Activated T-helper 17 cell treated with anti-CD3 and anti-CD28 coated beads, Interleukin-2, amount 50 U/mL, for 72 hours (primary cell): ENCODE measurements at regions not wholly inside any gene's neighbourhood (a gene's known extent, or its start where the extent isn't known, plus 50 kb on each side); places are given as distances from the start of the nearest gene placed in this dataset.

ENCODE experiments used
- ATAC-seq: fragments of 150-1000 bp; cut with Tn5 transposase; replicated peaks from 2 replicates; pipeline ENCODE4 v1.10.0; 2021; ENCODE audit warnings: mild to moderate bottlenecking, moderate library complexity
- H3K27ac Mint-ChIP-seq: one replicate; pipeline ENCODE4 v1.8.0; 2022; ENCODE audit warnings: mixed read lengths
- H3K27me3 Mint-ChIP-seq: one replicate; pipeline ENCODE4 v1.8.0; 2022; ENCODE audit warnings: mixed read lengths
- H3K36me3 Mint-ChIP-seq: one replicate; pipeline ENCODE4 v1.8.0; 2022; ENCODE audit warnings: low read depth, mild to moderate bottlenecking, mixed read lengths
- H3K4me1 Mint-ChIP-seq: one replicate; pipeline ENCODE4 v1.8.0; 2022; ENCODE audit warnings: mixed read lengths
- H3K4me3 Mint-ChIP-seq: one replicate; pipeline ENCODE4 v1.8.0; 2022; ENCODE audit warnings: mild to moderate bottlenecking, mixed read lengths
- H3K9me3 Mint-ChIP-seq: one replicate; pipeline ENCODE4 v1.8.0; 2022; ENCODE audit warnings: mixed read lengths

GRCh38 chr9:107064378-107064777 lies 201.4 kb downstream of the ZNF462 start:
- Mint-ChIP-seq H3K36me3 (no peaks in the 10 kb centered on the region), H3K9me3 (no peaks in the 10 kb centered on the region), H3K4me1 (no peaks in the 10 kb centered on the region), H3K4me3 (no peak overlapping the region), H3K27me3 (peaks cover 5% of the 10 kb centered on the region), H3K27ac (no peak overlapping the region)
- ATAC-seq = no peak

GRCh38 chr9:107065549-107065948 lies 202.6 kb downstream of the ZNF462 start:
- no peaks in the 10 kb centered on the region for H3K4me1 Mint-ChIP-seq
- peaks cover 4% of the 10 kb centered on the region for H3K27me3 Mint-ChIP-seq
- no peak overlapping the region for H3K4me3 Mint-ChIP-seq
- H3K36me3 Mint-ChIP-seq = no peaks in the 10 kb centered on the region
- no peak for ATAC-seq
- H3K9me3 Mint-ChIP-seq = no peaks in the 10 kb centered on the region
- H3K27ac Mint-ChIP-seq = no peak overlapping the region

DNA sequence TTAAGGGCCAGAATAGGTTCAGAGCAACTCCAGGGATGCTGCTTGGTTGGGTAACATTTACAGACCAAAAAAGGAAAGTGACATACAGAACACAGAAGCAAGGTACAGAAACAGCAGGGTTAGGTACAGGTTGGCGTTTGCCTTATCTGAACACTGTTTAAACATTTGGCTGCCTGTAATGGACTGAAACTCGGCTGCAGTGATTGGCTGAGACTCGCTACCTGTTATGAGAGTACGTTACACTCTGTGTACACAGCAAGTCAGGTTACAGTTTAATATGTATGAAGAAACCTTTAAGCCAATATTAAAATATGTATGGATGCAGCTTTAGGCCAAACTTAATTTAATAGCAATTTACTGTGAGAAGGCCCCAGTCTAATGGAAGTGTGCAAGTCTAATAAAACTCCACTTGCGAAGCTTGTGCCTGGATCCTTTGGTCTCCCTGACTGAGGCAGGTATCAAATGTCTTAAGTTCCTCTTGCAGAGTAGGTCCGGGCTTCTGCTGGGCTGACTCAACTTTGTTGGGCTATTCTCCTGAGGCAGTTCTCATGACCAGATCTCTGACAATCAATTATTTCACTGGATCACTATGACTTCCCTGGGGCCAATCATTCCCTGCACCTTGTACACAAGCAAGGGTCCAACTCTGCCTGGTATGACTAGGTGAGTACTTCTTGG lies 204.9 kb downstream of the ZNF462 start:
- no peaks in the 10 kb centered on the region for H3K9me3 Mint-ChIP-seq
- no peaks in the 10 kb centered on the region for H3K36me3 Mint-ChIP-seq
- no peaks in the 10 kb centered on the region for H3K4me1 Mint-ChIP-seq
- H3K27me3 Mint-ChIP-seq = peaks cover 5% of the 10 kb centered on the region
- H3K27ac Mint-ChIP-seq = no peak overlapping the region
- H3K4me3 Mint-ChIP-seq = no peak overlapping the region
- no peak for ATAC-seq

- ATAC-seq = no peak
- H3K4me3 Mint-ChIP-seq = no peak overlapping the region
- H3K4me1 Mint-ChIP-seq = no peaks in the 10 kb centered on the region
- H3K36me3 Mint-ChIP-seq = no peaks in the 10 kb centered on the region
- H3K27ac Mint-ChIP-seq = no peak overlapping the region
- H3K9me3 Mint-ChIP-seq = no peaks in the 10 kb centered on the region
- peaks cover 5% of the 10 kb centered on the region for H3K27me3 Mint-ChIP-seq
Observed at GRCh38 chr9:107068581-107068980, 205.6 kb downstream of the ZNF462 start.

- Mint-ChIP-seq H3K4me3 (no peak overlapping the region), H3K27me3 (peaks cover 5% of the 10 kb centered on the region), H3K27ac (no peak overlapping the region), H3K4me1 (no peaks in the 10 kb centered on the region), H3K36me3 (no peaks in the 10 kb centered on the region), H3K9me3 (no peaks in the 10 kb centered on the region)
- no peak for ATAC-seq
Observed at GRCh38 chr9:107070586-107070985, 207.6 kb downstream of the ZNF462 start.

DNA sequence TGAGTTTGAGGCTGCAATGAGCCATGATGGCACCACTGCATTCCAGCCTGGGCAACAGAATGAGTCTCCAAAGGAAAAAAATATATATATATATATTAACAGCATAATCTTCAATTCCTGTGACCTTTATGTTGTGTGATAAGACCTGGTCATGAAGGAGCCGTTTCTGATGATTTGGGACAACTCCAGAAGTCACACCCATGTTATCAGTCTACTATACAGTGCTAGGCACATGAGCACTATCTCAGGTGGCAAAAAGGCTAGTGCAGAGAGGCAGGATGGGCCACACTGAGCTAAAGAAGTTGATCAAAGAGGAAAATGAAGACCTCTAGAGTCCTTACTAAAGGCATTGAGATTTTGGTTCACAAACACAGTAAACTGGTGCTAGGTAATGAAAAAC lies 205.0 kb upstream of the RAD23B start:
- no peak overlapping the region for H3K4me3 Mint-ChIP-seq
- peaks cover 7% of the 10 kb centered on the region for H3K27me3 Mint-ChIP-seq
- no peak for ATAC-seq
- H3K36me3 Mint-ChIP-seq = no peaks in the 10 kb centered on the region
- no peaks in the 10 kb centered on the region for H3K9me3 Mint-ChIP-seq
- no peak overlapping the region for H3K27ac Mint-ChIP-seq
- H3K4me1 Mint-ChIP-seq = no peaks in the 10 kb centered on the region

DNA sequence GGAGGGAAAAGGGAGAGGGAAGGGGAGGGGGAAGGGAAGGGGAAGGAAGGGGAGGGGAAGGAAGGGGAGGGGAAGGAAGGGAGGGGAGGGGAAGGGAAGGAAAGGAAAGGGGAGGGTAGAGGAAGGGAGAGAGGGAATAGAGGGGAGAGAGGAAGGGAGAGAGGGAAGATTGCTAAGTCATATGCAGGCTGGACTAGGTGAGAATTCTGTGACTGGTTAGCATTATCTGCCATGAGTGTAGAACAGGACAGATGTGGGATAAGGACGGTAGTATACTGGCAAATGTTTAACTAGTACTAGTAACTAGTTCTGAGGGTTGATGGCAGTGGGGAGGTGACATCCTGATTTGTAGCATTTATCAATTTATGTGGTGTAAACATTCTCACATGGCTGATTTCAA lies 203.5 kb upstream of the RAD23B start:
- no peaks in the 10 kb centered on the region for H3K9me3 Mint-ChIP-seq
- no peaks in the 10 kb centered on the region for H3K36me3 Mint-ChIP-seq
- H3K4me1 Mint-ChIP-seq = no peaks in the 10 kb centered on the region
- peaks cover 7% of the 10 kb centered on the region for H3K27me3 Mint-ChIP-seq
- H3K4me3 Mint-ChIP-seq = no peak overlapping the region
- no peak for ATAC-seq
- H3K27ac Mint-ChIP-seq = no peak overlapping the region

DNA sequence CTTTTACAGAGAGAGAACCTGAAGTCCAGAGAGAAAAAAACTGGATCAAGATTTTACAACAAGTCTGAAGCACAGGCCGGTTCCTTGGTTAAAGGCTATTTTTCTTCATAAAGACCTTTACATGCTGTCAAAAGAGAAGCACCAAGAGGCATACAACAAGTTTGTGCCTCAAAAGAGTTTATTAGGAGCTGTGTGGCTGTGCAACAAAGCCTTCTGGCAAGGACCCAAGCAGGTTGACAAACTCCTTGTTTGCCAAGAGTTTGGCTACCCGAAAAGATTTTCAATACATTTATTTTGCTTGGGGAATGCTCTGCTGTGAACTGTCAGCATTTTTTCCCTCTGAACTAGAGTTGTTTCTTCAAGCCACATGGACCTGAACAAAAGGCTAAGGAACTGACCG lies 202.9 kb upstream of the RAD23B start:
- H3K36me3 Mint-ChIP-seq = no peaks in the 10 kb centered on the region
- ATAC-seq = no peak
- no peak overlapping the region for H3K4me3 Mint-ChIP-seq
- H3K27ac Mint-ChIP-seq = no peak overlapping the region
- peaks cover 7% of the 10 kb centered on the region for H3K27me3 Mint-ChIP-seq
- H3K4me1 Mint-ChIP-seq = no peaks in the 10 kb centered on the region
- no peaks in the 10 kb centered on the region for H3K9me3 Mint-ChIP-seq

- Mint-ChIP-seq H3K4me3 (no peak overlapping the region), H3K9me3 (no peaks in the 10 kb centered on the region), H3K36me3 (no peaks in the 10 kb centered on the region), H3K27me3 (peaks cover 10% of the 10 kb centered on the region), H3K4me1 (no peaks in the 10 kb centered on the region), H3K27ac (no peak overlapping the region)
- ATAC-seq = no peak
Observed at GRCh38 chr9:107086460-107086859, 196.6 kb upstream of the RAD23B start.

- Mint-ChIP-seq H3K4me3 (no peak overlapping the region), H3K4me1 (no peaks in the 10 kb centered on the region), H3K36me3 (no peaks in the 10 kb centered on the region), H3K9me3 (no peaks in the 10 kb centered on the region), H3K27me3 (peaks cover 10% of the 10 kb centered on the region), H3K27ac (no peak overlapping the region)
- no peak for ATAC-seq
Observed at GRCh38 chr9:107087222-107087621, 195.9 kb upstream of the RAD23B start.

DNA sequence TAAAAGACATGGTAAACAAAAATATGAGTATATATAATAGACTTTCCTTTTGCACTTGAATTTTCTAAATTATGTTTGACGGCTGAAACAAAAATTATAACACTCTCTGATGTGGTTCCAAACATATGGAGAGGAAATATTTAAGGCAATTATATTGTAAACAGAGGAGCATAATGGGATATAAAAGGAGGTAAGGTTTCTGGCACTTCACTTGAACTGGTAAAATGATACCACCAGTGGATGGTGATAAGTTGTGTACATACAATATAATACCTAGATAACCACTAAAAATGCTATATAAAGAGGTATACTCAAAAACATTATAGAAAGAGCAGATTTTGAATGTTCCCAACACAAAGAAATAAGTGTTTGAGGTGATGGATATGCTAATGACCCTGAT lies 192.9 kb upstream of the RAD23B start:
- Mint-ChIP-seq H3K4me3 (no peak overlapping the region), H3K4me1 (no peaks in the 10 kb centered on the region), H3K9me3 (no peaks in the 10 kb centered on the region), H3K27me3 (peaks cover 10% of the 10 kb centered on the region), H3K36me3 (no peaks in the 10 kb centered on the region), H3K27ac (no peak overlapping the region)
- ATAC-seq = no peak

DNA sequence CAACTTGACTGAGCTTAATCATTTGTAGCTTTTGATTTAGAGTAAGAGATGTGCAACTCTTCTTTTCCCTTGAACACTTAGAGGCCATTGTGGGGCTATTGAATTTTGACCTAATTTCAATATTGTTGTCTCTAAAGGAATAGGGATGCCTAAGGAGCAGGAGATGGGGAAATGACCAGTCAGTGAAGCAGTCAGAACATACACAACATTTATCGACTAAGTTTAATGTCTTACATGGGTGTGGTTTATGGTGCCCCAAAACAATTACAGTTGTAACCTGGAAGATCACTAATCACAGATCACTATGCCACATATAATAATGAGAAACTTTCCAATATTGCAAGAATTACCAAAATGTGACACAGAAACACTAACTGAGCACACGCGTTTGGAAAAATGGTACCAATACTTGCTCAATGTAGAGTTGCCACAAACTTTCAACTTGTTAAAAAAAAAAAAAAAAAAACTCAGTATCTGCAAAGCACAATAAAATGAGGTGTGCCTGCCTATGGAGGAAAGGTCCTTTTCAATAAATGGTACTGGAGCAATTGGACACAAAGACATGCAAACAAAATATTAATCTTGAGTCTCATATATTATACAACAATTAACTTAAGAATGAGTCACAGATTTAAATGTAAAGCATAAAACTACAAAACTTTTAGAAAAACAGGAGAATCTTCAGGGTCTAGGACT lies 189.6 kb upstream of the RAD23B start:
- Mint-ChIP-seq H3K27me3 (peaks cover 4% of the 10 kb centered on the region), H3K4me3 (no peak overlapping the region), H3K9me3 (no peaks in the 10 kb centered on the region), H3K27ac (no peak overlapping the region), H3K36me3 (no peaks in the 10 kb centered on the region), H3K4me1 (no peaks in the 10 kb centered on the region)
- no peak for ATAC-seq

DNA sequence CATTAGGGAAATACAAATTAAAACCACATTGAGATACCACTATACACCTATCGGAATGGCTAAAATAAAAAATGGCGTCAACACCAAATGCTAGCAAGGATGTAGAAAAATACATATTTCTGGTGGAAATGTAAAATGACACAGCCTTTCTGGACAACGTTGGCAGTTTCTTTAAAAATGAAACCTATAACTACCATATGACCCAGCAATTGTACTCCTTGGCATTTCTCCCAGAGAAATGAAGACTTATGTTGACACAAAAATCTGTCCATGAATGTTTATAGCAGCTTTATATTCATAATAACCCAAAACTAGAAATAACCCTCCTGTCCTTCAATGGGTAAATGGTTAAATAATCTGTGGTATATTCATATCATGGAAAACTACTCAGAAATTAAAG lies 188.7 kb upstream of the RAD23B start:
- ATAC-seq = no peak
- Mint-ChIP-seq H3K4me1 (no peaks in the 10 kb centered on the region), H3K36me3 (no peaks in the 10 kb centered on the region), H3K27me3 (peaks cover 2% of the 10 kb centered on the region), H3K4me3 (no peak overlapping the region), H3K27ac (no peak overlapping the region), H3K9me3 (no peaks in the 10 kb centered on the region)

DNA sequence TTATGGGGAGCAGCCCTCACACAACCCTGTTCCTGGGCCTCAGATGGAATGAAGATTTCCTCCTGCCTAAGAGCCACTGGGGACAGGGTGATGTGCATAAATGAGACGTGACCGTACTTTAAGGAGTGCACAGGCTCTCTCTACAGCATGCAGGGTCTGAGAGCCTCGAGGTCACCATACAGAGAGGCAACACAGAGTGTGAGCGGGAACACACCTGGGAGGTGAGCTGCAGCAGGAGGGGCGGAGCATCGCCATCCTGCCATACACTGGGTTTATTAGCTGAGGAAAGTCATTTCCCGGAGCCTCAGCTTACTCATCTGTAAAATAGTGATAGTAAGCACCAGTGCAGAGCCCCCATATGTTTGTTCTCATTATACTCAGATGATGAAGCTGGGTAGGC lies 182.5 kb upstream of the RAD23B start:
- no peak overlapping the region for H3K27ac Mint-ChIP-seq
- H3K4me3 Mint-ChIP-seq = no peak overlapping the region
- no peaks in the 10 kb centered on the region for H3K27me3 Mint-ChIP-seq
- no peak for ATAC-seq
- no peaks in the 10 kb centered on the region for H3K4me1 Mint-ChIP-seq
- H3K9me3 Mint-ChIP-seq = no peaks in the 10 kb centered on the region
- H3K36me3 Mint-ChIP-seq = no peaks in the 10 kb centered on the region

DNA sequence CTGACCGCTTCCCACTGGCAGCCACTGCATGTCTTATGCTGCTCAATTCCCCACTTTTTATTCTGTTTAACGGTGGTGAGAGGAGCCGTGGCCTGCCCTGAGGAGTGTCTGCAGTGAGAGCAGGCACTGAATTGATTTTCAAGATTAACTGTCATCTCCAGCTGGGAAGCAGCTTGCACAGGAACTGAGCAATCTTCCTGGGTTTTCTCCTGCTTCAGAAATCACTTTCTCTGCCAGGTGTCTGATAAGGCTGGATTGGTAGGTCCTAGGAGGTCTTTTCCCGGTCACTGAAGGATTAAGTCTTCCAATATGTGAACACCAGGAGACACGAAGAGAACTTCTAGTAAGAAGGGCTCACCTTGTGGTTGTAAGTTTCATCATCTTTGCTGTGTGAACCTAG lies 181.1 kb upstream of the RAD23B start:
- Mint-ChIP-seq H3K4me1 (no peaks in the 10 kb centered on the region), H3K27me3 (no peaks in the 10 kb centered on the region), H3K36me3 (no peaks in the 10 kb centered on the region), H3K4me3 (no peak overlapping the region), H3K27ac (no peak overlapping the region), H3K9me3 (no peaks in the 10 kb centered on the region)
- ATAC-seq = no peak
